ENCODE measurements at regions not wholly inside any gene's neighbourhood (a gene's known extent, or its start where the extent isn't known, plus 50 kb on each side); places are given as distances from the start of the nearest gene placed in this dataset.

DNA sequence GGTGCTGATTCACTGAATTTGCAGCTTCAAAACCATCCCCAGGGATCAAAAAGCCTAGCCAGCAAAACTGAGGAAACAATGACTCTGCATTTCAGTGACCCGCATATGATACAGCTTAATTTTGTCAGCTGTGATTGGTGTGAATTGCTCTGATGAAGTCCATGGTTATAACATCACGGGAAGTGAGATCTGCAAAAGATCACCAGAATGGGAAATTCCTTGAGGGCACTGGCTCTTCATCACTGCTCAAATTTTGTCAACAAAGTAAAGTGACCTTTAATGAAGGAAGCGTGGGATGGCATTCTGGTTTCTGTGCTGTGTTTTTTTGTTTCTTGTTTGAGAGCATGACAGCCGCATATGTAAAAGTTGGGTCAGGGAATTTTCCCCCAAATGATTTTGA, 745.9 kb downstream of the GATA3 start:
- TF ChIP-seq CTCF (IDR thresholded peaks at IDR 0.05; ENCODE audit: insufficient read depth, low read depth, low read length) (no peak), EZH2 (IDR thresholded peaks at IDR 0.05; ENCODE audit: insufficient read depth, low read length) (no peak)
